Suppressor macrophage treated with lipopolysaccharide for 4 hours (primary cell): ENCODE measurements at regions not wholly inside any gene's neighbourhood (a gene's known extent, or its start where the extent isn't known, plus 50 kb on each side); places are given as distances from the start of the nearest gene placed in this dataset.
"Not testable (repeated sequence)": the region's sequence is repeated elsewhere in the genome, so short reads cannot be mapped to it uniquely, and the experiment has no call there.

Experiments
- DNase-seq: peaks from one replicate; pipeline ENCODE4 v3.0.0-alpha.2; 2020

- no peak for DNase-seq
Observed at GRCh38 chr14:85172889-85173477, 357.0 kb upstream of the FLRT2 start.

DNA sequence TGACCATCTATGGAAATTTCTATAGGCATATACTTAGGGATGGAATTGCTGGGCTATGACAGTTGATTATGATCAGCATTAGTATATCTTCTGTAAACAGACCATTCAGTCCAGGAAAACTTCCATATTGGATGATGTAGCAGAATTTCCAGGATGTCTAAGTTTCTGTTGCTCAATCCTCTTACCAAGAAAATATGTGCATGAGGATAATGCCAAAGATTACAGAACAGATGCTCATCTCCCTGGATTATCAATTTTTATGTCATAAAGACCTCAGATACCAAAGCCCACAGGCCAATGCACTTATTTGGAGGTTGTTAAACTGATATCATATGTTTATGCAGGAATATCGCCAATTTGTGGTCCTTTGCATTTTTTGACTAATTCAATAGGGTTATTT lies 354.4 kb upstream of the FLRT2 start:
- DNase-seq = no peak

DNA sequence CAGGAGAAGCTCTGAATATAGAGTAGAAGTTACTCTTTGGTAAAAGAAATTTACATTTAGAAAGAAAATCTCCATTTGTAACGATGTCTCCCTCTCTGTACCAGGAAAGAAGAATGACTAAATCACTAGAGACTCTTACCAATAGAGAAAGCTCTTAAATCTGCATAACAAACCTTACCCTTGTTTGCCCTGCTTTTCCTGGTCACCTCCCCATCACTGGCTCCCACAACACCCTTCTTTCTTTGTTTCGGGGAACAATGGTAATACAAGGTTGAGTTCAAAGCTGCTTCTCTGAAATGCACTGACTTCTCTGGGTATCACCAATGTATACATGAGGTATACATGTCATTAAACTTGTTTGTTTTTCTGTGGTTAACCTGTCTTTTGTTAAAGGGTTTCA lies 351.1 kb upstream of the FLRT2 start:
- DNase-seq = no peak

GRCh38 chr14:85180876-85181275 lies 349.1 kb upstream of the FLRT2 start:
- DNase-seq = no peak

DNA sequence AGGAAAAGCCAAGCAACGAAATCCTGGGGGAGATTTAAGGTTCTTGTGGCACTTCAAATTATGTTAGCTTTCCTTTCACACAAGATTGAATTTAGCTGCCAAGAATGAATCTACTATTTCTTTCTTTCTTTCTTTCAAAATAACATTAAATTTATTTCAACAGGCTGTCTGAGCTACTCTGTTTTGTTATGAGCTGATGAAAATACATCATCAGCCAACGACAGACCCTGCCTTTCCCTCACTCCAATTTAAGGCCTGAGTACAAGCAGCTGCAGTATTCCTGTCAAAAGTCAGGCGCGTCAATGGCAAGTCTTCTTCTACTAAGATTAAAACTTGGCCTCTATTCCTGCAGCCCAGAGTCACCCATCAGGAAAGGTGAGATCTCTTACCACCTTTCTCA lies 347.7 kb upstream of the FLRT2 start:
- DNase-seq = no peak

- no peak for DNase-seq
Observed at GRCh38 chr14:85186082-85186481, 343.9 kb upstream of the FLRT2 start.

DNA sequence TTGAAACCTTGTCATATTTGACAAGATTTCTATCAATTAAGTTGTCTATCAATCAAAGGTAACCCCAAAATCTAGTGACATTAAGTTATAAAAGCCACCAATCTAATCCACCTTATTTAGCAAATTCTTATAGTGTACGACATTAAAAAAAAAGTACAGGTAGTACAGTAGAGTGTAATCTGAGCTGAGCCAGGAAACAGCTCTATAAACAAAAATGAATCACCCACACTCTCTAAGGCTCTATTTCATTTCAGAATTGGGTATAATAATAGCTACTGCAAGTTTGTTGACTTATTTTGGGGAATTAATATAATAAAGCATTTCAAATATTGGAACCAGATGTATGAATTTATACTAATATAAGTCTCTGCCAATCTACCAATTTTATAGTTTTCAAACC lies 342.4 kb upstream of the FLRT2 start:
- DNase-seq = no peak

- DNase-seq = no peak
Observed at GRCh38 chr14:85188836-85189235, 341.1 kb upstream of the FLRT2 start.

GRCh38 chr14:85189253-85189652 lies 340.7 kb upstream of the FLRT2 start:
- DNase-seq = not testable (repeated sequence)

GRCh38 chr14:85190251-85190650 lies 339.7 kb upstream of the FLRT2 start:
- DNase-seq = no peak

GRCh38 chr14:85191986-85192385 lies 338.0 kb upstream of the FLRT2 start:
- DNase-seq = no peak

- peak; percentile 10 for DNase-seq
Observed at GRCh38 chr14:85195872-85196477, 334.0 kb upstream of the FLRT2 start.

DNA sequence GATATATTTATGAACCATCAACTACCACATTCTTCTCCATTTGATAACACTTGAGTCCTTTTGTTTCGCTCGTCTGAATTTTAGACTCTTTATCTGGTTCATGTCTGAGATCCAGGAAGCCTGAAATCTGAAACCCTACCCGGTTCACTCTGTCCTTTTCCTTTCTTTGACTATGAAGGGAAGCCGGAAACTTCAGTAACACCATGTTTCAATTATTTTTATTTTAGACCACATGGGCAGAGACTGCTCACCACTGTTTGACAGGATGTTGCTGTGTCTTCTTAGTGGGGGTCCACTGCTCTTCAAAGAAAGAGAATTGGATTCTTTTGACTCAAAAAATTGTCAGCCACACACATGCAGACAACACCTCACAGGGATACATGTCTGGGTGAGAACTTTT lies 331.9 kb upstream of the FLRT2 start:
- no peak for DNase-seq

- DNase-seq = no peak
Observed at GRCh38 chr14:85205875-85206274, 324.1 kb upstream of the FLRT2 start.

DNA sequence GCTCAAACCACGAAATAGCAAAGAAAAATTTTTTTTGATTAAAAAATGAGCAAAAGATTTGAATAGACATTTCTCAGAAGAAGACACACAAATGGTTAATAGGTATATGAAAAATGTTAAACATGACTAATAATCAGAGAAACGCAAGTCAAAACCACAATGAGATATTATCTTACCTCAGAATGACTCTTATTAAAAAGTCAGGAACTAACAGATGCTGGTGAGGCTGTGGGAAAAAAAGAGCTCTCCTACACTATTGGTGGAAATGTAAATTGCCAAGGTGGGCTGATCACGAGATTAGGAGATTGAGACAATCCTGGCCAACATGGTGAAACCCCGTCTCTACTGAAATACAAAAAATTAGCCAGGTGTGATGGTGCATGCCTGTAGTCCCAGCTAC lies 315.5 kb upstream of the FLRT2 start:
- no peak for DNase-seq

GRCh38 chr14:85217412-85217811 lies 312.5 kb upstream of the FLRT2 start:
- no peak for DNase-seq

DNA sequence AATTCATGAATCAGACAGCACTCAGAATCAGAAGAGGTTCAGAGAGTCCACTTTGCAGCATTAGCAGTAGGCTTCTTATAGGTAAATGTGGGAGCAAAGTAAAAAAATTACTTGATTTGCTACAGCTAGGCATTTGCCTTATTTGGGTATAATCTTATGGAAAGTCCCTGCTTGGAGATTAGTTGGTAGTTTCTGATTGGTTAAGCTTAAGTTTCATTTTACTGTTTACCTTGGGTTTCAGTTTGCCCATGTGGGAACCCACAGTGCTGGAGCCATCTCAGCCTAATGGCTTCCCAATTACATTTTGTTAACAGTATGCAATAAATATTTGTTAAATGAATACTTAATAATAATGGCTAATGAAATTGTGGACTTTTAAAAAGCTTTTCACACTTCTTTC lies 311.0 kb upstream of the FLRT2 start:
- peak; percentile 1 for DNase-seq

GRCh38 chr14:85221832-85222231 lies 308.1 kb upstream of the FLRT2 start:
- no peak for DNase-seq

DNA sequence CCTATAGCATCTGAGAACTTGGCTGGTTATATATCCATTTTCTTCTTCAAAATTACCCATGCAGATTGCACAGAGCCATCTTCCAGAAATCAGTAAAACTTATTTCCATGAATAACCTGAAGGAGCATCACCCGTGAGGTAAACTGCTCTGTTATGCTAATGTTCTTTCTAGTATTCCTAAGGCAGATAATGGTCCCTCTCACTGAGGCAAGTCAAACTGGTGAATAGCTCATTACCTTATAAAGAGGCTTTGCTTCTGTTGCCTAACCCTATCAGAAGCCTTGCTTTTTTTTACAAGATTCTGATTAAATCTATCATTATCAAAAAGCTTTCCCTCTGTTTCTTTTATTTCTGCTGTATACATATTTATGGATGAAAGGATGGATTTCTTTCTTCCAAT lies 307.6 kb upstream of the FLRT2 start:
- DNase-seq = no peak

GRCh38 chr14:85223667-85224066 lies 306.3 kb upstream of the FLRT2 start:
- DNase-seq = no peak

DNA sequence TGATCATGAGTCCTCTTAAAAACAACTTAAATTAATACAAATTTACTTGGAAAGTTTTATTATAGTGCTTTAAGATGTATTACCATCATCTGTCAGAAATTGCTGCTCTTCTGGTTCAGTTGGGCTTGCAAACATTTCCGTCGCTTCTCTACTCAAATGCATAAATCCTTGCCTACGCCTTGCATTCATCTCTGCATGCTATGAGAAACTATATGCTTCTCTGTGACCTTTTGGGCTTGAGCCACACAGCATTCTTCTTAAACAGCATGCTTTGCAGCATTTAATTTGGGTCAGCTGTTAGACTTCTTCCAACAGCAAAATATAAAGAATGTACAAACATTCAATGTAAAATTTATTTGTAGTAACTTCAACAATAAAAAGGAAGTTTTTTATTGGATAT lies 305.7 kb upstream of the FLRT2 start:
- no peak for DNase-seq

DNA sequence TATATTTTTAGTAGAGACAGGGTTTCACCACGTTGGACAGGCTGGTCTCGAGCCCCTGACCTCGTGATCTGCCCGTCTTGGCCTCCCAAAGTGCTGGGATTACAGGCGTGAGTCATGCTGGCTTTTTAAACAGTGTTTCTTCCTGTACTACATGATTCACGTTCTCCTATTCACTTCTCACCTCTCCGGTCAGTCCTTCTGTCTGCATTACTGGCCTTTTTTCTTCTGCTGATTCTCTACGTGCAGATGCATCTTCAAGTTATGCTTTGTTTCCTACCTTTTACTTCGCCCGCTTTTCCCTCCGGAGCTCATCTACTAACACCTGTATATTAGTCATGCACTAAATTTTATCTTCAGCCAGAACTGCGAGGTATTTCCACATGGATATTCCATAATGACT lies 296.2 kb upstream of the FLRT2 start:
- DNase-seq = no peak

DNA sequence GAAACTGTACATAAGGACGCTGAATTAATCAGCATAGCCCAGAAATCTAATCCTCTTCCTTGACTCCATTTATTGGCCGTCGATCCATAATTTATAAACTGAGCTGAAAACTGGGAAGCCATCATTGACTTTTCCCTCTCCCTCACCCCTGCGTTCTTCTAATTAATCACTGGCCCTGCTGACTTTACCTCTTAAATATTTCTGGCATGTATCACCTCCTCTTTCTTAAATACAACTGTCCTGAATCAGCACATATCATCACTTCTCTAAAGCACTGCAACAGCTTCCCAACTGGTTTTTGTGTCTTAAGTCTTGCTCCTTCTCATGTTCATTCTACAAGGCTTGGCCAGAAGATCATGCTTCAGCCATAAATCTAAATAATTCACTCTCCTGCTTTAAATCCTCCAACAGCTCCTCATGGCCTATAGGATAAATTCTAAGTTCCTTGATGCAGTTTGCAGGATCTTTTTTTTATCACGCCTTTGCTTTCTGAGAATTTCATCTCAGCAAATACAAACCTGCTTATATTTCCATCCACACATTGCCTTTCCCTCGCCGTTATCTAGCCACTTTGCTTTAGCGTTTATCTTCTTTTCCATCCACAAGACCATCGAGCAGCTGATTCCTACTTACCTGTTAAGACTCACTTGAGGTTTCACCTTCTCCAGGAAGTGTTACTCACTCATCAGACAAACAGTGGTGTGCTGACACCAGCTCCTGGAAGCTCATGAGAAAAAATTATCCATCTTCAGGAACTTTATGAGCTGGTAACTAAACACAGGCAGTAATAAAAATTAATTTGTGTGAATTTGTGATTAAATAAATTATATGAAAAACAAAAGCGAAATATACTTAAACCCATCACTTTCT lies 295.6 kb upstream of the FLRT2 start:
- DNase-seq = no peak

- DNase-seq = no peak
Observed at GRCh38 chr14:85235868-85236267, 294.1 kb upstream of the FLRT2 start.
